ENCODE measurements at regions not wholly inside any gene's neighbourhood (a gene's known extent, or its start where the extent isn't known, plus 50 kb on each side); places are given as distances from the start of the nearest gene placed in this dataset.
"Not testable (repeated sequence)": the region's sequence is repeated elsewhere in the genome, so short reads cannot be mapped to it uniquely, and the experiment has no call there.

DNA sequence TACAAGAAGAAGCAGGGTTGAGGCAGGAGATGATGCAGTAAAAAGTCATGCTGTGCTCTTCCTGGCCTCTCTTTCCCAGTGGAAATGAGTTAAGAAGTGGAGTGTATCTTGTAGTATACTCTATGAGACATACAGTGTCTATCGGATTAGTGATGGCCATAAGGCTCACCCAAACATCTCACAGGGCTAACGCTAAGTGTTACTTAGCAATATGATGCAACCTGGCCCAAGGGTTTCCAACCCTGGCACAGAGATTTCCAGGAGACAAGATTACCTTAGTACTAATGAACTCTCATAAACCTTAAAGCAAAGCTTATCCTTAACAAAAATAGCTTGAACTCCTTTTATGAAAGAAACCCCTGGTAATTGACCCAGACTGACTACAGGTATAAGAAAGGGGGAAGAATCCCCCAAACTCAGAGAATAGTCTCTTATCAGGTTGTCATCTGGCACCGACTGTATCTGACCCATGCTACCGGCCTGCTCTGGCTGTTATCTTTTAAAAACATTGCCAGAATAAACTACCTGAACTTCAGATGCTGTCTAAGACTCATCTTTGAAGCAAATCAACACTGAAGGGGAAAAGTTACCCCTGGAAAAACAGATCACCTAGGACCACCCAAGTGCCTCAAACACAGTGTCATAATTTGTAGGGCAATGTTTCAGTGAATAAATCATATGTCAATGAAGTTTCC lies 1002.0 kb downstream of the REEP3 start:
- no peak for DNase-seq

DNA sequence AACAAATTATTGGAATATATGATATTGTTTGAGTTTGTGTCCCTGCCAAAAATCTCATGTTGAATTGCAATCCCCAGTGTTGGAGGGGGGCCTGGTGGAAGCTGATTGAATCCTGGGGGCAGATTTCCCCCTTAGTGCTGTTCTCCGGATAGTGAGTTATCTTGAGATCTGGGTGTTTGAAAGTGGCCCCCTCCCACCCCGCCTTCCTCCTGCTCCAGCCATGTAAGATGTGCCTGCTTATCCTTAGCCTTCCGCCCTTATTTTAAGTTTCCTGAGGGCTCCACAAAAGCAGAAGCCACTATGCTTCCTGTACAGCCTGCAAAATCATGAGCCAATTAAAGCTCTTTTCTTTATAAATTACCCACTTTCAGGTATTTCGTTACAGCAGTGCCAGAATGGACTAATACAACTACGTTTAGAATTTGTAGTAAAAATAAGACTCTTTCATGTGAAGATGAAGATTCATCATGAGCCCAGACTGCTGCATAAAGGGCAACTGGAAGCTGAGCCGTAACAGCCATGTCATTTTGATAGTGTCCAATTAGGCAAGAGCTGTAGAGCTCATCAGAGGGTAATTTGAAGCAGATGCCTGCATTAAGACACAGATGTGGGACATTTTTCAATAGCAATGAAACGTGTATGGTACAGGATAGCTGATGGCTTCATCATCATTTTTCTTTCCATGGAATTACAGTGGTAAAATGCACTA lies 1007.2 kb downstream of the REEP3 start:
- DNase-seq = no peak

DNA sequence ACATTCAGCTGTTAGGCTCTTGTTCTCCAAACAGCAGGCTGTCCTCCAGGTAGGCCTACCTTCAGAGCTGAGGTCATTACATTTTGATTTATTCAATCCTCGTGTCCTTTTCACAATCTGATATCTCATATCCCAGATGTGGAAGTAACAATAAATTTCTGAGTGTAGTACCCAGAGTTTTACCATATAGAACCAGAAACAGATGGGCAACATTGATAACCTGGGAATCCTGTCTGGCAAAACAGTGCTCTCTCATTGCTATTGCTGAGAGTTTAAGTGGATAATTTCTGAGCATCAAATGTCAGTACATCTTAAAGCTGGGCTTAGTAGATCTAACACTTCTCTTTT lies 1007.8 kb downstream of the REEP3 start:
- DNase-seq = no peak

DNA sequence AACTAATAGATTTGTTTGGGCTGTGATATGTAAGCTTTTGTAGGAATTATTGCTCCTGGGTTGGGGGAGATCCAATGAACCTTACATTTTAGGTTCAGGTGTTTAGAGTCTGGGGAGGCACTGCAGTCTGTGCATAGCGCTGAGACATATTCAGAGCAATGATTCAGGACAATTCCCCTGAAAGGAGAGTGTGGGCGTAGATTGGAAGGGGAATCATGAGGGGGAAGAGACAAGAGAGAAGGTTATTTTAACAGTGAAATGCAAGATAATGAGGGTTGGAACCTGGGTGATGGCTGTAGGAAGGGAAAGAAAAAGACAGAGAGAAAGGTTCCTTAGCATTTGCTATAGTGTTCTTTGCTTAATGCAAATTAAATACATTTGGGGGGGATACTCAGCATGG lies 1013.4 kb downstream of the REEP3 start:
- no peak for DNase-seq

DNA sequence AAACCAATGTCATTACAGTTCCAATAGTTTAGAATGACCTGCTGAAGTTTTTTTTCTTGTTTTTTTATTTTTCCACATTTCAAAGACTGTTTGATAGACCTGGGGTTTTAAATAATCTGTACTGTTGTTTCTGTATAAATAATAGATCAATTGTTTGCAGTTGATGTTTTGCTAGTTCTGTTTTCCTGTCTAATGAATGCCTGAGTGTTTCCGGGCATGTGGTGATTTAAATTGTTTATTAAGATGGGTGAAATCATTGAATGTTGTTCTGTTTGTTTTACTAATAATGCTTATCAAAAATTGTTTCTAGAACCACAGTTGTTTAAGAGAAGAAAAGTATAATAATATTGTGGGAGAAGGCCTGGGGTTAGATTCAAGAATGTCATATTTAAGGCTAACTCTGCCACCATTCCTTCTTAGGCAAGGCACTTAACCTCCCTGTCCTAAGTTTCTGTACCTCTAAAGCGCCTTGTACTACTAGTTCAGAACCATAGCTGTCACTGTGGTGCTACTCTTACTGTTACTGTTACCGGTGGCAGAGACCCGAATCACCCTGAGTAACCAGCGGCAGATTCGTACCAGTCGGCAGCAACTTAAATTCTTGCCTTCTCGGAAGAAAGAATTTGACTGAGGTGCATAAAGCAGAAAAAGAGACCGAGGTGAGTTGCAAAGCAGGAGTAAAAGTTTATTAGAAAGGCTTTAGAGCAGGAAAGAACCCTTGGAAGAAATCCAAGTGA lies 1014.1 kb downstream of the REEP3 start:
- DNase-seq = no peak

DNA sequence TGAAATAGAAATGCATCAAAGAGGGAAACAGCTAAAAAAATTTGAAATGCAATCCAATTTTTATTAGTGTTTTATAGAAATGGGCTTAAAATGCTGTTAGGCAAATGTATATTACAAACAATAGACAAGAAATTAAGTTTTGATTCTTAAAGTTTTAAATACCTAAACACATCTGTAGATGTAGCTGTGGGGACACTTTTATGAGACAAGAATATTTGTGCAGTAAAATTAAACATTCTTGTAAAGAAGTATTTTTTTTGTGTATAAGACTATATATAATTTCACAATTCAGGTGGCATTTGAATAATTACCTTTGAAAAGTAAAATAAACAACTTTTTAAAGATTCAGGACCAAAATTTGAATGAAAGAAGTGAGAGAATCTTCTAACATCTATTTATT lies 1015.9 kb downstream of the REEP3 start:
- no peak for DNase-seq

DNA sequence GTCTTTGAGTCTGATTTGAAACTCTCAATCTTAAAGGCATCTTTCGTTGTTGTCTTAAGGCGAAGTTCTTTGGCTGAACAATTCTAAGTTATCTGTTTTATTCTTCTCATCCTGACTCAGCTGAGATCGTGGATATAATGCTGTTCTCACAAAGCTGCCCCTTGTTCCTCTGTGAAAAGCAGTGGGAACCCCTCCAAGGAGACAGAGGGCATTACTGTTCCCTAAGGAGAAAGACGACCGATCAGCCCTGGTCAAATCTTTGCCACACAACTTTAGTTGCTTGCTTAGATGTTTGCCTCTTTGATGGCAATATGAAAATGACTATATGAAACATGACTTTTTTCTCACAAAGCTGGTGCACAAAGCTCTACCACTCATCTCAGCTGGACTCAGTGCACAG lies 1016.7 kb downstream of the REEP3 start:
- DNase-seq = no peak

DNA sequence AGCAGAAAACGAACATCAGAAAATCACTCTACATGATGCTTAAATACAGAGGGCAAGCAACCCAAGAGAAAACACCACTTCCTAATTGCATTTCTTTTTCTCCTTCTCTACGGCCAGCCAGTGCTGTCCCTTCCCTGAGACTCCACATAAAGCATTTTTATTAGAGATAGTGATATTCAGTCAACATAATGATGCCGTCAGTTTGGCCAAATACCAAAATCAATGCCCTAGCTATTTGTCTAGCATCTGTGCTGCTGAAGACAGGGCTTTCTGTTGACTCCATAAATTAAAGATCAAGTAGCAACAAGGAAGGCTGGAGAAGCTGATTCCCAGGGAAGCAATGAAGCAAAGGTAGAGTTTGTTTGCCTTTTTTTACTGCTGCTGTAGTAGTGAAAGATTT lies 1024.9 kb downstream of the REEP3 start:
- no peak for DNase-seq

DNA sequence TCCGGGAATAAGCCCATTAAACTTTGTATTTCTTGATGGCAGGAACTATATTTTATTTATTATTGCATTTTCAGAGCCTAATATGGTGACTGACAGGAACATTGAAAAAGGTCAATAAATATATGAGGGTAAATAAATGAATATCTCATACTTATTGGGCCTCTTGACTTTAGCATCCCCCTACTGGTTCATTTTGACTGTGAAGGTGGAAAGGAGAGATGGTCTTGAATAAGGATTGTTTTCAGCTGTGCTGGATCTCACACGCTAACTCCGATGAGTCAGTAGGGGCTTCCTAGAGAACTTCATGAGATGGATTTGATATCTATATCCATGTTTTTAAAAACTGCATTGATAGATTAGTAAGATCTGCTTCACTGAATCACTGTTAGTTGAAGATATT lies 1026.0 kb downstream of the REEP3 start:
- DNase-seq = no peak

DNA sequence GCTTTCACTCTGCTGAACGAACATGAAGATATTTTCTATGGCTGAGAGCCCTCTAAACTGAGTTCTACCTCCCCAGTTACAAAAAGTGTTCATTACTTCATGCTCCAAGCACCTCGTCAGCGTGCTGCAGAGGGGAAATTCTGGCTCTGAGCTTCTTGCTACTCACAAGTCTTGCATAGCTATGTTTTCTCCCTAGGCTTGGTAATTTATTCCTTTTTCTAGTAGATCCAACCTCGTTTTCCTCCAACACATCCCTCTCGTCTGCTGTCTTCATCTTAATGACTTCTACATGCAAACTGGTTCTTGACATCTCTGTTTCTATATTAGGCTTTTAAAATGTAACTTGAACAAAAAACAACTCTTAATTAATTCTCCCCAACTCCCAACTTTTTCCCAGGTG lies 1034.5 kb downstream of the REEP3 start:
- DNase-seq = no peak

DNA sequence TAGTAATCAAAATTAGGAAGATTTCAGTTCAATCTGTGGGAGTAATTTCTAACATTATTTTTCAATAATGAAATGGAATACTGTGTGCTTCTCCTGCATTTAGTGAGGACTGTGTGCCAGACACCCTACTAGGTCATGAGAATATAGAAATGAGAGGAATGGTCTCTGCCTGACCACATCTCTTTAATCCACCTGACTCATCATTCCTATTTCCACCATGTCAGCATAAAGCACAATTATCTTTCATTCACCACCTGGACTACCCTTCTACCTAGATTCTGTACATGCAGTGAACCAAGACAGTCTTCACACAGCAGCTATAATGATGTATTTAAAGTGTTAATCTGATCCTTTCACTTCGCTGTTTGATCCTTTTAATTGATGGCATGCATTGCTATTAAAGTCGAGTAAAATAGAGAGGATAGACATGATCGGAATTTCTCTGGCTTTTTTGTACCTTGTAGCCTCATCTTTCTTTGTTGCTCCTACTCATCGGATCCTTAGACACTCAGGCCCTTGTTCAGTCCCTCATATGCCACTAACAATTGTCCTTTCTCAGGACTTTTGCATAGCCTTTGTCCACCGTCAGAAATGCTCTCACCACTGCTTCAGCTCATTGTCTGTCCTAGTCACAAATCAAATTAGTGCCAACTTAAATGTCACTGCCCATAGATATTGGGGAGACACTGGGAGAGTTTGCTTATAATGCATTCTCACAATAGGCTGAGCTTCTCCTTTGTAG lies 1037.1 kb downstream of the REEP3 start:
- no peak for DNase-seq

DNA sequence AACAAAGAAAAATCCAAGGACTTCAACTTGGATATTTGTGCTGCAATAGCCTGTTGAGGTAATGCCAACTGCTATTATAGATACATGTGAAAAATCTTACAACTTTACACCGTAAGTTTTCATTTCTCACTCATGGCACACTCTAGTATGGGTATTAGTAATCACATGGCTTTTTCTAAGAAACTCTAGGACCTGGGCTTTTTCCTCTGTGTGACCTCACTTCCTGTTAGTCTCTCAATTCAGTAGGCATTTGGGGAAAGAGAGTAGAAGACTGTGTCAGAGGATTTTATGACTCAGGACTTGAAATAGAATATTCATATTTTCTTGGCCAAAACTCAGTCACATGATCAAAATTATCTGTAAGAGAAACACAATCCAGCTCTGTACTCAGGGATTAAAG lies 1049.9 kb downstream of the REEP3 start:
- no peak for DNase-seq

DNA sequence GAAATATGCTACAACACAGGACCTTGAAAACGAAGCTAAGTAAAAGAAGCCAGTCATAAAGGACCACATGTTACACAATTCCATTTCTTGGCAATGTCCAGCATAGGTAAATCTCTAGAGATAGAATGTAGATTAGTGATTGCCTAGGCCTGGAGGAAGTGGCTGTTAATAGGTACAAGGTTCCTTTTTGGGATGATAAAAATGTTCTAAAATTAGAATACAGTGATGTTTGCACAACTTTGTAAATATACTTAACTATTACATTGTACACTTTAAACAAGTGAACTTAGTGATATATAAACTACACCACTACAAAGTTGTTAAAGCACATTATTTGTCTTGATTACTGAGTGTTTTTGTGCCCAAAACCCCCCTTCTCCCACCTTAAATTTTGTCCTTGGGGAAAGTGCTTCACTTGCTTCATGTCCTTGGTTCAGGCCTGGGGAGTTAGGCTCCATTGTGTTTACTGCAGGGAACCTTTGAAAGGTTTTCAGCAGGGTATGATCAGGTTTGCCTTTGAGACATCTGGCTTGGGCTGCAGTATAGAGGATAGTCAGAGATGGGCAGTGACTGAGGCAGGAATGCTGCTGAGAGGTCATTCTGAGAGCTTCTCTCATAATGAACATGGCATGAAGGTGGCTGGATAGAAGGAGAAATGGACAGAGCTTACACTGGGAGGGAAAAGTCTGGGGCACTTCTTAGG lies 1052.6 kb downstream of the REEP3 start:
- no peak for DNase-seq

DNA sequence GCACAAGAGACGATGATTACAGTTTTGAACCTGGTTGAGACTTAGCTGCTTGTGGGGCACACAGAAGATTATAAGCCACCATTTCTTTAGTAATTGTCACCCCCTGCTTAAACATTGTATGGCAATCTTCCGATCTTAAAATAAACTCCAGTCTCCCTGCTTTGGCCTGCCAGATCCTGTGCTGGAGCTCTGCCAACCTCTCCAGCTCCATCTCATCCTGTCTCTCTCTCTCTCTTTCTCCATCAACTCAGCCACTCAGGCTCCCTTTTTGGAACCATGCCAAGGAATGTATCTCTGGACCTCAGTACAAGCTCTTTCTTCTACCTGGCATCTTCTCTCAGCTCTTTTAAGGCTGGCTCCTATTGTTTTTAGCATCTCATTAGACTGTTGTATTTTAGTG lies 1053.2 kb downstream of the REEP3 start:
- DNase-seq = no peak

DNA sequence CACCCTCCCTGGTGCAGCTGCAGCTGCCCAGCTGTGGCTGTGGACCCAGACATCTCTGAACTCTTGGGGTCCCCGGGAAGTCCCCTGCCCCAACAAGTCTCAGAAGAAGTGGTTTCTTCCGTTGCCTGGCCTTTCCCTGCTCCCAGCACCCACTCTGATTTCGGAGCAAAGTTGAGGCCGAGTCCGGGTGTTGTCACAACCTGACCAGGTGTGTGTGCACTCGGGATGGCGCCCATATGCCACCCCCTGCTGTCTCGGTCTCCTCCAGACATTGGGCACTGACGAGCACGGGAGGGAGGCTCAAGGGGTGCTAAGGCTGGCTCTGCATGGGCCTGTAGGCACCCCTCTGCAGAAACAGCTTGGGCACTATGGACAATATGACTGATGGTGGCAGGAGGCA lies 1055.3 kb downstream of the REEP3 start:
- no peak for DNase-seq

DNA sequence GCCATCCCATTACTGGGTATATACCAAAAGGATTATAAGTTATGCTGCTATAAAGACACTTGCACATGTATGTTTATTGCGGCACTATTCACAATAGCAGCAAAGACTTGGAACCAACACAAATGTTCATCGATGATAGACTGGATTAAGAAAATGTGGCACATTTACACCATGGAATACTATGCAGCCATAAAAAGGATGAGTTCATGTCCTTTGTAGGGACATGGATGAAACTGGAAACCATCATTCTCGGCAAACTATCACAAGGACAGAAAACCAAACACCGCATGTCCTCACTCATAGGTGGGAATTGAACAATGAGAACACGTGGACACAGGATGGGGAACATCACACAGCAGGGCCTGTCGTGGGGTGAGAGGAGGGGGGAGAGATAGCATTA lies 1057.6 kb downstream of the REEP3 start:
- DNase-seq = not testable (repeated sequence)

DNA sequence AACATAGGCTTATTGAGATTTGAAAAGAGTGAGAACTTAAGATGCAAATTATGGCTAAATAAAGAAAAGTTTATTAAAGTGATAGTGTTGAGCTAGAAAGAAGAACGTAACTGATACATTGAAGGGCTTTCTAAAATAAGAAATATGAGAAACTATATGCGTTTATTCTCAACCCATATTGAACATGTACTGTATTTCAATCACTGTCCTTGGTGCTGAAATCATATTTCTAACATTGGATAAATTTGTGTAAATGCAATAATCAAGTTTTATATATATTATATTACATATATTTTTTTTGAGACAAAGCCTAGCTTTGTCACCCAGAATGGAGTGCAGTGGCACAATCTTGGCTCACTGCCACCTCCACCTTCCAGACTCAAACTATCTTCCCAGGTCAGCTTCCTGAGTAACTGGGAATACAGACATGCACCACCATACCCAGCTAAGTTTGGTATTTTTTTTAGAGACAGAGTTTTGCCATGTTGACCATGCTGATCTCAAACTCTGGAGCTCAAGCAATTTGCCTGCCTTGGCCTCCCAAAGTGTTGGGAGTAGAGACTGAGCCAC lies 1065.8 kb downstream of the REEP3 start:
- no peak for DNase-seq

DNA sequence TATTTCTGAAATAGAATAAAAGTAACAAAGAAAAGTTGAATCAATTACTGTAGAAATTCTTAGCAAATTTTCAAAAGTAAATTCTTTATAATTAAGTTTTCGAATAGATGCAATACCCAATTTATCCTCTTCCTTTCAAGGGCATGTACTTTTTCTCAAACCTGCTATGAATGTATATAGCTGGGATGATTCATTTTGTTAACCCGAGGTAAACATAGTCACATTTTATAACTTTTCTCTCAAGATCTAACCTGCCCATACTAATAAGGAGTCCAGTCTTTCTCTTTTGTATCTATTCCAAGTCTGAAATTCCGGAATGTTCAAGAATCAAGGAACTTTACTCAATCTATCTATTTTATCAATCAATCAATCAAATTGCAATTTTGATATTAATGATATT lies 1072.9 kb downstream of the REEP3 start:
- DNase-seq = no peak

DNA sequence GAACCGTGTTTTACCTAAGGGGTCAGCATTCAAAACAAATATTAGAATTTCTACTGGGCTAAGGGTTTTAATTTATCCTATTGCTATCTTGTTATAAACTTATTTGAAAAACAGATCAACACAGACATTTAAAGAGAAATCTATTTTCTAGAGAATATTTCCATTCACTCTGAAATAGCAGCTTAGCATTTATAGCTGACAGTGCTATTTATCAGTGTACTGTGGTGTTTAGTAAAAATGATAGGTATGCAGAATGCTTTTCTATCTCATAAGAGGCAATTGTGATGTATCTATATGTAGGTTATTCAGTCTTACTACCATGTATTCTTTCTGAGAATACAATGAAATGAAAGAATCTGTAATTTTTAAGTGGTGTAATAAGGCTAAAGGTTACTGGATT lies 1077.4 kb downstream of the REEP3 start:
- no peak for DNase-seq

DNA sequence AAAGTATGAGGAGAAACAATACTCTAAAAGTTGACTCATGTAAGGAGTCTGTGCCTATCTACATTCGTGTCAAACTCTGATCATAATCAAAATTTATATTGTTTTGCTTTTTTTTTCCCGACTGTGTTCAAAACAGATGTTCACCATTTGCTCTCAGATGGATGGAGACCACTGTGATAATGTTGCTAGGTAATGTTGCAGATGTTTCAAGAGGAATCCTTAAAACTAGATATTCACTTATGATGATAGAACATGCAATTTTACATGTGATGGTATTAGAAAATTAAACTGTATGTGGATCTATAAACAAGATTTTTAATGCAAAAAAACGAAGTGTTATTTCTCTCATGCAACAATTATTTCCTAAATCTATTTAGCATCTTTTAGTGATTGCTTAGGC lies 1080.1 kb downstream of the REEP3 start:
- no peak for DNase-seq

DNA sequence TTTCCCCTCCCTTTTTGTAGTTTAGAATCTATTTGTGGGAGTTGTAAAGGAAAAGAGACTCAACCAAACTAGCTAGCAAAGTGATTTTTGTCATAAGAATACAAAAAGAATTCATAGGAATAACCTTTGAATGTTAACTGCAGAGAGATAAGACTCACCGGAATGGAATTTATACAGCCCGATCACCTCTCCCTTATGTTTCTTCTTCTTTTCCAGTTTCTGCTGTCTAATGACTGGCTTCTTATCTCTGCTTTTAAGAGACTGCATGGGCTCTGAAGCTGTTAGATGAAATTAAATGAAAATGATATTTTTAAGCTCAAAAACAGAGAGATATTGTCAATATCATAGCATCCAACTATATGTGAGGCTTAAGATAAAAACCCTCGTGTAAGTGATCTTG lies 1095.9 kb downstream of the REEP3 start:
- no peak for DNase-seq

DNA sequence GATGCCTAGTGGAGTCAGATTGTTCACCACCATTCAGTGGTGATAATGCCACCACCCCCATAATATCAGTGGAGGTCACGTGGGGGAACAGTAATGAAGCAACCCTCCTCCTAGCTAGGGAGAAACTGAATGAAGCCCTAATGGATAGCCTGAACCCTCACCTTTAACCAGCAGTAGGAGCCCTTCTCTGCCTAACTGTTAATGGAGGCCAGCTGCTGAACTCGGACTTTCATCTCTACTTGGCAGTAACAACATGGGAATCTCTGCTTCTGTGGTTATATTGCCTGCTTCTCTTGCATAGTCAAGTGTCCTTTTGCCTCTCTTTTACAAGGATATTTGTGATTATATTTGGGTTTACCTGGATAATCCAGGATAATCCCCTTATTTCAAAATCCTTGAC lies 1097.9 kb downstream of the REEP3 start:
- no peak for DNase-seq

DNA sequence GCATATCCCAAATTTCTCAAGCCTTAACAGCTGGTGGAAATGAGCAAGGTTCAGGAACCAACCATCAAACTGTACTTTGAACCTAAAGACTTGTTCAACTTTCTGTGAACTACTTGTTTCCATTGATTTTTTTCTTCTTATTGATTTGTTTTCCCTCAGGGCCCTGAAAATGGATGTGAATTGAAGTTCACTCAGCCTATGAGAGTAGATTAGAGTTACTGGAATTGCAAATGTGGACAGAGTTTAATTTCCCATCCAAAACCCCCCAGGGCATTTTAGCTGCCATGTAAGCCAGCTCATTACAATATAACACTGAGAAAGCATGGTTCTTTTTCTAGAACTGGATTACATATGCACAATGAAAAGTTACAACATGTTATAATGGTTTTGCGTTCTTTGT lies 1105.7 kb downstream of the REEP3 start:
- DNase-seq = no peak
